Renal cortical epithelial cell (primary cell): ENCODE measurements at regions not wholly inside any gene's neighbourhood (a gene's known extent, or its start where the extent isn't known, plus 50 kb on each side); places are given as distances from the start of the nearest gene placed in this dataset.

Experiments used
- DNase-seq: peaks from one replicate; pipeline ENCODE4 v3.0.0-alpha.2; 2011; ENCODE audit warnings: low read depth

- DNase-seq = no peak
These were observed 122.5 kb downstream of the DICER1 start for GRCh38 chr14:95034788-95035187.

- no peak for DNase-seq
These were observed 123.4 kb downstream of the DICER1 start for GRCh38 chr14:95033682-95034632.

GRCh38 chr14:95033031-95033430 is 124.3 kb downstream of the DICER1 start:
- no peak for DNase-seq

- DNase-seq = no peak
These were observed 130.4 kb downstream of the DICER1 start for GRCh38 chr14:95026851-95027463.

- no peak for DNase-seq
These were observed 131.4 kb downstream of the DICER1 start for GRCh38 chr14:95025941-95026340.

GRCh38 chr14:95025218-95025617 is 132.1 kb downstream of the DICER1 start:
- DNase-seq = no peak

- no peak for DNase-seq
These were observed 132.9 kb downstream of the DICER1 start for GRCh38 chr14:95024380-95024779.

- DNase-seq = peak; percentile 12
These were observed 133.4 kb downstream of the DICER1 start for GRCh38 chr14:95023886-95024285.

GRCh38 chr14:95023115-95023514 is 134.2 kb downstream of the DICER1 start:
- no peak for DNase-seq

- DNase-seq = no peak
These were observed 135.7 kb downstream of the DICER1 start for GRCh38 chr14:95021588-95021987.

GRCh38 chr14:95018821-95019220 is 138.5 kb downstream of the DICER1 start:
- no peak for DNase-seq

- DNase-seq = no peak
These were observed 142.3 kb downstream of the DICER1 start for GRCh38 chr14:95015046-95015445.

GRCh38 chr14:95014036-95014435 is 143.3 kb downstream of the DICER1 start:
- DNase-seq = no peak

- DNase-seq = no peak
These were observed 145.8 kb downstream of the DICER1 start for GRCh38 chr14:95011445-95012006.

- no peak for DNase-seq
These were observed 148.7 kb downstream of the DICER1 start for GRCh38 chr14:95008445-95009217.

- DNase-seq = no peak
These were observed 149.4 kb downstream of the DICER1 start for GRCh38 chr14:95007921-95008320.

- DNase-seq = no peak
These were observed 150.8 kb downstream of the DICER1 start for GRCh38 chr14:95006479-95006878.

GRCh38 chr14:95006051-95006450 is 151.3 kb downstream of the DICER1 start:
- DNase-seq = no peak

GRCh38 chr14:95003099-95003960 is 154.0 kb downstream of the DICER1 start:
- no peak for DNase-seq

GRCh38 chr14:94998685-94999084 is 158.6 kb downstream of the DICER1 start:
- DNase-seq = no peak

GRCh38 chr14:94998110-94998509 is 159.2 kb downstream of the DICER1 start:
- DNase-seq = no peak
